Keratinocyte (primary cell): ENCODE measurements at regions not wholly inside any gene's neighbourhood (a gene's known extent, or its start where the extent isn't known, plus 50 kb on each side); places are given as distances from the start of the nearest gene placed in this dataset.

Source experiments
- DNase-seq: peaks from one replicate; pipeline ENCODE4 v3.0.0-alpha.2; 2011; ENCODE audit warnings: low read depth, missing footprints, low spot score
- FAIRE-seq: peaks from 2 replicates; lab custom pipeline; 2011; peaks lifted over from hg19 to GRCh38; lab: Jason Lieb, UNC
- H2AFZ ChIP-seq: 2 replicates; pipeline ENCODE4 v1.6.0; 2012; ENCODE audit warnings: low read length, control low read depth, inconsistent platforms; ENCODE audit not compliant: control insufficient read depth
- H3K27ac ChIP-seq: 2 replicates; pipeline ENCODE4 v1.5.1; 2011; ENCODE audit warnings: low read length; ENCODE audit not compliant: control insufficient read depth, insufficient read depth
- H3K27me3 ChIP-seq: 3 replicates; pipeline ENCODE4 v1.6.0; 2011; ENCODE audit warnings: low read length; ENCODE audit not compliant: control insufficient read depth, insufficient read depth; ENCODE audit errors: extremely low read depth
- H3K36me3 ChIP-seq, 2 experiments: 2 replicates in 1 of 2; 3 replicates in 1 of 2; pipeline ENCODE4 v1.5.1; 2011; ENCODE audit warnings: low read length in 2 of 2, mild to moderate bottlenecking in 1 of 2; ENCODE audit not compliant: control insufficient read depth in 2 of 2, insufficient read depth in 2 of 2; ENCODE audit errors: extremely low read depth in 1 of 2
- H3K4me1 ChIP-seq: 3 replicates; pipeline ENCODE4 v1.5.1; 2011; ENCODE audit warnings: low read length; ENCODE audit not compliant: control insufficient read depth, insufficient read depth; ENCODE audit errors: extremely low read depth
- H3K4me2 ChIP-seq: 3 replicates; pipeline ENCODE4 v1.6.0; 2011; ENCODE audit warnings: low read depth, low read length; ENCODE audit not compliant: control insufficient read depth, insufficient read depth; ENCODE audit errors: extremely low read depth
- H3K4me3 ChIP-seq, 3 experiments: fragments of 200-600 bp in 1 of 3; sonication (generic) in 1 of 3; 2 replicates in 2 of 3; 3 replicates in 1 of 3; pipeline ENCODE4 v1.5.1; 2011 to 2016; ENCODE audit warnings: low read length in 3 of 3, mild to moderate bottlenecking in 3 of 3, control low read depth in 2 of 3, inconsistent platforms in 1 of 3, low read depth in 1 of 3, mixed read lengths in 1 of 3, mixed run types in 1 of 3, moderate library complexity in 1 of 3; ENCODE audit not compliant: control insufficient read depth in 2 of 3, insufficient read depth in 2 of 3; ENCODE audit errors: extremely low read depth in 1 of 3
- H3K79me2 ChIP-seq: 2 replicates; pipeline ENCODE4 v1.6.0; 2012; ENCODE audit warnings: low read length; ENCODE audit not compliant: control insufficient read depth, insufficient read depth
- H3K9ac ChIP-seq: 3 replicates; pipeline ENCODE4 v1.6.0; 2011; ENCODE audit warnings: low read length; ENCODE audit not compliant: control insufficient read depth, insufficient read depth; ENCODE audit errors: extremely low read depth
- H3K9me1 ChIP-seq: 3 replicates; pipeline ENCODE4 v1.6.0; 2011; ENCODE audit warnings: low read length; ENCODE audit not compliant: control insufficient read depth, insufficient read depth; ENCODE audit errors: extremely low read depth
- H3K9me3 ChIP-seq: 2 replicates; pipeline ENCODE4 v1.5.1; 2012; ENCODE audit warnings: low read depth, low read length; ENCODE audit not compliant: control insufficient read depth
- H4K20me1 ChIP-seq: 3 replicates; pipeline ENCODE4 v1.6.0; 2011; ENCODE audit warnings: low read length; ENCODE audit not compliant: control insufficient read depth, insufficient read depth; ENCODE audit errors: extremely low read depth
- EZH2 ChIP-seq: IDR thresholded peaks from one replicate; pipeline ENCODE4 v1.6.1; 2012; ENCODE audit warnings: inconsistent platforms, mild to moderate bottlenecking, low read length, moderate library complexity
- dilution Hi-C: fragments of 300-500 bp; cut with MboI; formaldehyde crosslinking; loops from one replicate; pipeline ENCODE4 v1.7.0; 2020; ENCODE audit warnings: low sequenced_read_pairs; ENCODE audit not compliant: extremely low pct_ligation_motif_present
- TF ChIP-seq, protein P1 (sequence below), 3 experiments: IDR thresholded peaks in 1 of 3; conservative IDR thresholded peaks in 1 of 3; optimal IDR thresholded peaks in 1 of 3; 2 replicates in 2 of 3; 3 replicates in 1 of 3; pipeline versions ENCODE3 to v1.5.1; 2011; ENCODE audit warnings: low read length in 3 of 3, mild to moderate bottlenecking in 3 of 3, moderate library complexity in 2 of 3, control low read depth in 1 of 3, inconsistent platforms in 1 of 3; ENCODE audit not compliant: insufficient read depth in 2 of 3; ENCODE audit errors: extremely low read depth in 1 of 3

DNA sequence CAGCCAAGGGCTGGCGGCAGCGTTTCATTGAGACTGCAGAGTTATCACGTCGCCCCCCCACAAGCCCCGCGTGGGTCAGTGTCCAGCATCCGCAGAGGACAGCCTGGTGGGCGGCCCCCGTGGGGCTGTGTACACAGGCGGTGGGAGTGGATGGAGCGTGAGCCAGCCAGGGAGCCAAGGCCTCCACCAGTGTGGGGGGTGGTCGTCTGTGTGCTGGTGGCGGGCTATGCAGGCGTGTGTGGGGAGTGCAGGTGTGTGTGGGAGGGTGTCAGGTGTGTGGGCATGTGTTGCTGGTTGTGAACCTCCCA, 56.5 kb upstream of the NKX1-1 start:
- Histone ChIP-seq H3K4me2 (no peak overlapping the region), H3K9me3 (no peaks in the 10 kb centered on the region), H3K9ac (no peak overlapping the region), H2AFZ (no peak overlapping the region), H3K4me3 (no peak overlapping the region), H3K9me1 (no peaks in the 10 kb centered on the region), H3K36me3 (no peaks in the 10 kb centered on the region), H3K4me1 (no peaks in the 10 kb centered on the region), H3K27me3 (peaks cover 53% of the 10 kb centered on the region), H4K20me1 (no peaks in the 10 kb centered on the region), H3K27ac (no peak overlapping the region), H3K79me2 (no peaks in the 10 kb centered on the region)
- dilution Hi-C loops: no loop called here
- TF ChIP-seq EZH2: no peak
- TF ChIP-seq, protein P1, sequence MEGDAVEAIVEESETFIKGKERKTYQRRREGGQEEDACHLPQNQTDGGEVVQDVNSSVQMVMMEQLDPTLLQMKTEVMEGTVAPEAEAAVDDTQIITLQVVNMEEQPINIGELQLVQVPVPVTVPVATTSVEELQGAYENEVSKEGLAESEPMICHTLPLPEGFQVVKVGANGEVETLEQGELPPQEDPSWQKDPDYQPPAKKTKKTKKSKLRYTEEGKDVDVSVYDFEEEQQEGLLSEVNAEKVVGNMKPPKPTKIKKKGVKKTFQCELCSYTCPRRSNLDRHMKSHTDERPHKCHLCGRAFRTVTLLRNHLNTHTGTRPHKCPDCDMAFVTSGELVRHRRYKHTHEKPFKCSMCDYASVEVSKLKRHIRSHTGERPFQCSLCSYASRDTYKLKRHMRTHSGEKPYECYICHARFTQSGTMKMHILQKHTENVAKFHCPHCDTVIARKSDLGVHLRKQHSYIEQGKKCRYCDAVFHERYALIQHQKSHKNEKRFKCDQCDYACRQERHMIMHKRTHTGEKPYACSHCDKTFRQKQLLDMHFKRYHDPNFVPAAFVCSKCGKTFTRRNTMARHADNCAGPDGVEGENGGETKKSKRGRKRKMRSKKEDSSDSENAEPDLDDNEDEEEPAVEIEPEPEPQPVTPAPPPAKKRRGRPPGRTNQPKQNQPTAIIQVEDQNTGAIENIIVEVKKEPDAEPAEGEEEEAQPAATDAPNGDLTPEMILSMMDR (optimal IDR thresholded peaks at IDR 0.05 in 1 of 3, IDR thresholded peaks at IDR 0.05 in 1 of 3, conservative IDR thresholded peaks at IDR 0.05 in 1 of 3; ENCODE audit: extremely low read depth in 1 of 3, insufficient read depth in 2 of 3, low read length in 3 of 3): no peak
- FAIRE-seq (no peak), DNase-seq (no peak)

DNA sequence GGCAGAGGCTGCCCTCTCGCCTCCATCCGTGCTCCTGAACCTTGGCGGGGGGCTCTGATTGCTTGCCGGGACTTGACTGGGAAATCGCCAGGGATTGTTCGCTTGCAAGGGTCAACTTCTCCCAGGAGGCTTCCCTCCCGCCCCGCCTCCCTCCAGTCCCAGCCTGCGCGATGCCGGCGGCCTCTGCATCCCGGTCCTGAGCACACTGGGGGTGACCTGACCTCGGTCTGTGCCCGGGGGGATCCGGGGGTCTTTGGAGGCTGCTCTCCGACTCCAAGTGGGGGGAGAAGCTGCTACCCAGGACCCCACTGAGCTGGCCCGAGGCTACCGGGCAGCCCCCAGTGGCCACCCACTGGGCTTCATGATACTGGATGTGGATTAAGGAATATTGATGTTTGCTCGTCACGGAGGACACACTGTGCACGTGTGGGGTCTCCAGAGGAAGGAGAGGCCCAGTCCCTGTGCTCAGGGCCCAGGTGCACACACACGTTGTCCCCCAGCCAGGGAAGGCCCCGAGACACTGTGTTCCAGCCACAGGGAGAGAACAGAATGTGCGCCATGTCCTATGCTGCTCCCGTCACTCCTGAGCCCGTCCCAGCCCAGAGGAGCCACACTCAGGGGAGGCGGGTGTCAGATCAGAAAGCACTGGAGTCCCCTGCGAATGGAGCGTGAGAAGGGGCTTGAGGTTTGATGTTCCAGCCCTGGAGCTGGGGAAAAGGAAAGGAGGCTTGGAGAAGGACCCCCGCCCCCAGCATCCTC, 55.9 kb upstream of the NKX1-1 start:
- FAIRE-seq (no peak), DNase-seq (no peak)
- peaks cover 53% of the 10 kb centered on the region for H3K27me3 ChIP-seq
- H3K79me2 ChIP-seq: no peaks in the 10 kb centered on the region
- H3K27ac ChIP-seq: no peak overlapping the region
- H3K9ac ChIP-seq: no peak overlapping the region
- H2AFZ ChIP-seq: no peak overlapping the region
- TF ChIP-seq, protein P1 (optimal IDR thresholded peaks at IDR 0.05 in 1 of 3, IDR thresholded peaks at IDR 0.05 in 1 of 3, conservative IDR thresholded peaks at IDR 0.05 in 1 of 3; ENCODE audit: extremely low read depth in 1 of 3, insufficient read depth in 2 of 3, low read length in 3 of 3): no peak
- TF ChIP-seq EZH2: peak; percentile 35
- dilution Hi-C loops: no loop called here
- no peak overlapping the region for H3K4me3 ChIP-seq
- H3K4me1 ChIP-seq: no peaks in the 10 kb centered on the region
- H3K36me3 ChIP-seq: no peaks in the 10 kb centered on the region
- no peaks in the 10 kb centered on the region for H4K20me1 ChIP-seq
- H3K4me2 ChIP-seq: no peak overlapping the region
- H3K9me1 ChIP-seq: no peaks in the 10 kb centered on the region
- no peaks in the 10 kb centered on the region for H3K9me3 ChIP-seq
